Omental fat pad (tissue), 3 donors: ENCODE measurements at regions not wholly inside any gene's neighbourhood (a gene's known extent, or its start where the extent isn't known, plus 50 kb on each side); places are given as distances from the start of the nearest gene placed in this dataset.

Experiments used
- ATAC-seq: fragments of 150-250 bp; one replicate; pipeline ENCODE4 v1.9.1; 2016; ENCODE audit warnings: mild to moderate bottlenecking, moderate library complexity; ENCODE audit not compliant: low FRiP score
- DNase-seq: peaks from one replicate; pipeline ENCODE4 v3.0.0-alpha.2; 2019; ENCODE audit warnings: low spot score
- TF ChIP-seq, protein P1 (sequence below), 3 donors: fragments of 450-650 bp; IDR thresholded peaks; one replicate each; pipeline ENCODE4 v1.5.1; 2016 to 2017; ENCODE audit warnings: antibody characterized with exemption in 3 of 3, mild to moderate bottlenecking in 3 of 3, moderate library complexity in 2 of 3

GRCh38 chr1:193674292-193674944, 488.0 kb upstream of the B3GALT2 start:
- DNase-seq (no peak), ATAC-seq (no peak)
- TF ChIP-seq, protein P1, sequence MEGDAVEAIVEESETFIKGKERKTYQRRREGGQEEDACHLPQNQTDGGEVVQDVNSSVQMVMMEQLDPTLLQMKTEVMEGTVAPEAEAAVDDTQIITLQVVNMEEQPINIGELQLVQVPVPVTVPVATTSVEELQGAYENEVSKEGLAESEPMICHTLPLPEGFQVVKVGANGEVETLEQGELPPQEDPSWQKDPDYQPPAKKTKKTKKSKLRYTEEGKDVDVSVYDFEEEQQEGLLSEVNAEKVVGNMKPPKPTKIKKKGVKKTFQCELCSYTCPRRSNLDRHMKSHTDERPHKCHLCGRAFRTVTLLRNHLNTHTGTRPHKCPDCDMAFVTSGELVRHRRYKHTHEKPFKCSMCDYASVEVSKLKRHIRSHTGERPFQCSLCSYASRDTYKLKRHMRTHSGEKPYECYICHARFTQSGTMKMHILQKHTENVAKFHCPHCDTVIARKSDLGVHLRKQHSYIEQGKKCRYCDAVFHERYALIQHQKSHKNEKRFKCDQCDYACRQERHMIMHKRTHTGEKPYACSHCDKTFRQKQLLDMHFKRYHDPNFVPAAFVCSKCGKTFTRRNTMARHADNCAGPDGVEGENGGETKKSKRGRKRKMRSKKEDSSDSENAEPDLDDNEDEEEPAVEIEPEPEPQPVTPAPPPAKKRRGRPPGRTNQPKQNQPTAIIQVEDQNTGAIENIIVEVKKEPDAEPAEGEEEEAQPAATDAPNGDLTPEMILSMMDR (IDR thresholded peaks at IDR 0.05): no peak

DNA sequence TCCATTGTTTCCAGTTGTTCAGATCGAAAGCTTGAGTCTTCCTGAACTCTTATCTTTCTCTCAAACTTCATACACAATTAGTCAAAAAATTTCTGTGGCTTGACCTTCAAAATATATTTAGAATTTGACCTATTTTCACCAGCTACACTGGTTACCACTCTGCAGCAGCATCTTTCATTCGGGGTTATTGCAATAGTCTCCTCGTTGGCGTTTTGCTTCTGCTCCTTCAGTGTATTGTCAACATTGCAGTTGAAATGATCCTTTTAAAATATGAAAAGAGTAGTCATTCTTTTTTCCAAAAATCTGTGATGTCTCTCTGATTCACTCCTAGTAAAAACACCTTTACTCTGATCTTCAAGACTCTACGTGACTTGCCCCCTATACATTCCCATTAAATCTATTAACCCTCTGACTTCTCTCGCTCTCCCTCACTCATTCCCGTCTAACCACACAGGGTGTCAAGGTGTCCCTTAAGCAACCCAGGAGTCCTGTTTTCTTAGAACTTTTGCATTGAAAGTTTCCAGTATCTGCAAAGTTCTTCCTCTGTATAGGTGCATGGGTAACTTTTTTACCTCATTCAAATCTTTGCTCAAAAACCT, 480.2 kb upstream of the B3GALT2 start:
- ATAC-seq: no peak
- TF ChIP-seq, protein P1 (IDR thresholded peaks at IDR 0.05): no peak
- DNase-seq: no peak

GRCh38 chr1:193663965-193664364, 477.6 kb upstream of the B3GALT2 start:
- DNase-seq (no peak), ATAC-seq (no peak)
- TF ChIP-seq, protein P1 (IDR thresholded peaks at IDR 0.05): no peak

DNA sequence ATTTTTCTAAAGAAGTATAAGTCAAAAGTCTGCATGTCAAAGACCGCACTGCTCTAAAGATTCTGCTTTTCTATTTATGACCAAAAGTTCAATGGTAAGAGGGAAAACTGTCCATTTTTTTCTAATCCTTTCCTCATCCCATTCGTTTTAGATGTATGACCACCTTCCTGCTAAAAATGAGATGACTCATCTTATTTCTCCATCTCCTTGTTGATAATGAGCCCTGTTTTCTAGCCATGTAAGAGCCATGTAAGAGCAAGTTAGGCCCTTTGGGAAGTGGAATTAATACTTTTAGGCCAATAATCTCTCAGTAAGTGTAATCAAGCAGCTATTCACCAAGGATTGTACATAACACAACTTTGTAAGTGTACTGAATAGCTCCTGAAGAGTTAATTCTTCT, 475.6 kb upstream of the B3GALT2 start:
- DNase-seq (no peak), ATAC-seq (no peak)
- TF ChIP-seq, protein P1 (IDR thresholded peaks at IDR 0.05): no peak

DNA sequence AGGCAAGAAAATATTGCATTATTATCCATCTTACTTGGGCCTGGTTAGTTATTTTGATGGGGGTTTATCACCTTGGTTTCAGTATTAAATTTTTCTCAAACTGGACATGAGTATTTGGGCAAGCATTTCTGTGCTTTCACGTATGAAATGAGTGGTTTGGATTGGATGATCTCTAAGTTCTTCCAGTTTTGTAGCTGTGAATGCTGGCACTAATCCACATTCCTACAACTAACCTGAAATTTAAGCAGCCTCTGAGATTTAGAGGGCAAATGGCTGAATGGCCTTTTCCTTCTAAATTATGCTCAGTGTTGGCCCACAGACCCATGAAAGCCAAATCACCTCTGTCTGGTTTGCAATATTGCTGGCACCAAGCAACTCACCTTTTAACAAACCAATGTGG, 475.0 kb upstream of the B3GALT2 start:
- no peak for DNase-seq
- no peak for ATAC-seq
- TF ChIP-seq, protein P1 (IDR thresholded peaks at IDR 0.05): no peak

- DNase-seq (no peak), ATAC-seq (no peak)
- TF ChIP-seq, protein P1 (IDR thresholded peaks at IDR 0.05): no peak
Measured at GRCh38 chr1:193660428-193660827, 474.0 kb upstream of the B3GALT2 start.

- TF ChIP-seq, protein P1 (IDR thresholded peaks at IDR 0.05): no peak
- no peak for ATAC-seq
- no peak for DNase-seq
Measured at GRCh38 chr1:193658691-193659090, 472.3 kb upstream of the B3GALT2 start.
